HG03159 (cell line): ENCODE measurements at regions not wholly inside any gene's neighbourhood (a gene's known extent, or its start where the extent isn't known, plus 50 kb on each side); places are given as distances from the start of the nearest gene placed in this dataset.
"Not testable (repeated sequence)": the region's sequence is repeated elsewhere in the genome, so short reads cannot be mapped to it uniquely, and the experiment has no call there.

Experiments
- ATAC-seq: cut with Tn5 transposase; IDR thresholded peaks from one replicate; pipeline ENCODE4 v1.9.1; 2021; ENCODE audit warnings: mild to moderate bottlenecking, moderate library complexity; ENCODE audit not compliant: unreplicated experiment

DNA sequence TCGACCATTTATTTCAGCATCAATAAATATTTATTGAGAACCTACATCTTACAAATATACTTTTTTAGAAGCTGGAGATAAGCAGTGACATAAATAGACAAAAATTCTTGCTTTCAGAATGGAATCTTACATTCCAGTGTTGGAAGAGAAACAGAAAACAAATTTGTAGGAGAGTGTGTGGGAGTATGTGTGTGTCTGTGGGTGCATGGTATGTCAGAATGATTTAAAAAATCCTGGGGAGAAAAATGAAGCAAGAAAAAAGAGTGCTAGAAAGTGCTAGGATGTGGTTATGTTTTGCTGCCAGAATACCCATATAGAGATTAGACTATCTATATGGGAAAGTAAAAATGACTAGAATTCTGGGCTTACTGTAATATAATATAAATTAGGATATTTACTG is 561.7 kb upstream of the SGO1 start:
- no peak for ATAC-seq

DNA sequence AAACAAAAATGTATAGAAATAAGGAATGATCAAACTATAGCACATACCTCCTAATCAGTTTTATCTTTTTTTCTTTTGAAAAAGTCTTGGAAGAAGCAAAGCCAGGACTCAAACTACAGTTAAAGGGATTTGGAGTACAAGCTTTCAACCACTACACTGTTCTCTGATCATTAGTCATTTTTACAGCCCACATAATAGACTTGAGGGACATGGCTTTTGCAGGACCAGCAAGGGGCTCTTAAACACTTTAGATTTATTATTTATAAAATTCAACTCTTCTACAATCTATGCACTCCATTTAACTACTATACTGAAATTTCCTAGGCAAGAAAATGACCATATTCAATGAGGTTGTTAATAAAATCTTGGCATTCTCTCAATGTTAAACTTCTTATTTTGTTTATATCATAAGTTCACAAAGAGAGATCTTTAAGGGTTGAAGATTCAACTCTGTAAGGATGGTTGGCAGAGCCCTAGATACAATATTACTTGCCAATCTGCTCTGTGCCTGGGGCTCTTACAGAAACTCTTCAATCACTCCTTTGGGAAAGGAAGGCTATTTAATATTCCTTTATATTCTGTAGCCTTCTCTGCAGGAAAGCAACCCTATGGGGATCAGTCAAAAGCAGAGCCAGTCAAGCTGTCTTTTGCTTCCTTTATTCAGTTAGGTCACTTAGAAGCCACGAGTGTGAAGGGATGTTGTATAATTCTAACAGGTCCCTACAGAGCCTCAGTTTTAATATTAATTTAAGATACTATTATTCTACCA is 557.7 kb upstream of the SGO1 start:
- ATAC-seq: no peak

DNA sequence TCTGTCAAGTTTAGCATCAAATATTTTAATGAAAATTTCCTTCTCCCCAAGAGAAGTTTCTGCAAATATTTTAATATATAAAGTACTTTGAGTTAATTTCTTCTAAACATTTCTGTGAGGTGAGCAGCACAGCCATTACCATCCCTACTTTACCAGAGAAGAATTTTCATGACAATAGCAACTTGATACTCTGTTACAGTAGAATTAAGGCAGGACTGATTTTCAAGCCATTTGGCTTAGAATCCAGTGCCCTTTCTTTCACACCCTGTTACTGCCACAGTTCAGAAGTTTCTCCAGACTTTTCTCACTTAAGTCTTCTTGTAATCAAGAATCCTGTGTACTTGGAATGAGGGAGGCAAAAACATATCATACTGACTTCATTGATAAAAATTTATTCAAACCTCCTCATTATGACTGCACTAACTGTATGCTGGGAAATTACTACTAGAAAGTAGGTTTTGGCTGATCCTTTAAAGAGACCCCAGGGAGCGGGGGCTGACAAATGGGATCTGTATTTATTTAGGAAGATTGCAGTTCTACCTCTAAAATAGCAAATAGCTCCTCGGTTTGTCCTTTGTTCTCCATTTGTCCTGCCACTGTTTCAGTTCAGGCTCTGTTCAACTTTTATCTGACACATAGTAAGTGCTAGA is 557.0 kb upstream of the SGO1 start:
- no peak for ATAC-seq

DNA sequence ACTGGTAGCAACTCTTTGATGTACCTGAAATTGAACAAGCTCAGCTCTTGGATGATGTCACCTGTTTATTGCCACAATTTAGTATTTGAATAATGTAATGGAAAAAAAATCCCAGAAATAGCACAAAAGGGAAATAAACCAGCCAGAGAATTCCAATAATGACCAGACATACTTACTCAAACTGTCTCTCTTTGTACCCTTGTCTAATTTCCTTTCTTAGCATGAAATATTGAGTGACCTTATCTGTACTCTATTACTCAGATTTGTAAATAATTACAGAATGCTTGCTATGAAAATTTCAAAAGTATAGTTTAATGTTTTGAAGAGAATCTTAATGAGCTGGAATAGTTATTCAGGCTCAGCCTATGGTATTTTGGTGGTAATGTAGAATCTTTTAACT is 555.4 kb upstream of the SGO1 start:
- no peak for ATAC-seq

DNA sequence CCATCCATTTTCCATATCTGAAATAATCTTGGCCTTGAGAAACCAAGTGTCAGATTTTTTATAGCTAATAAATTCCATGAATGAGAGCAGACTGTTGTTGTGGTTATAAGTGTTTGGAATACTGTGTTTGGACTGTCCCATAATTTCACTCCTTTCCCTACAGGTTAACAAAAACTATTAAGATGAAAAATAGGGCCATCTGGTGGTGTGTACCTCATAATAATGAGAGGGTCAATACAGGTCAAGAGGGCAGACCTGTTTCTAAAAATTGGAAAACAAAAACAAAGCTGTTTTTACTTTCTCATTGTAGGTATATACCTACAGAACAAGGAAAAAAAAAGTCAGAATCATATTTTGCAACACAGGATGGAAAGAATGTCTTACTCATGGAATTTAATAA is 553.8 kb upstream of the SGO1 start:
- ATAC-seq: no peak

DNA sequence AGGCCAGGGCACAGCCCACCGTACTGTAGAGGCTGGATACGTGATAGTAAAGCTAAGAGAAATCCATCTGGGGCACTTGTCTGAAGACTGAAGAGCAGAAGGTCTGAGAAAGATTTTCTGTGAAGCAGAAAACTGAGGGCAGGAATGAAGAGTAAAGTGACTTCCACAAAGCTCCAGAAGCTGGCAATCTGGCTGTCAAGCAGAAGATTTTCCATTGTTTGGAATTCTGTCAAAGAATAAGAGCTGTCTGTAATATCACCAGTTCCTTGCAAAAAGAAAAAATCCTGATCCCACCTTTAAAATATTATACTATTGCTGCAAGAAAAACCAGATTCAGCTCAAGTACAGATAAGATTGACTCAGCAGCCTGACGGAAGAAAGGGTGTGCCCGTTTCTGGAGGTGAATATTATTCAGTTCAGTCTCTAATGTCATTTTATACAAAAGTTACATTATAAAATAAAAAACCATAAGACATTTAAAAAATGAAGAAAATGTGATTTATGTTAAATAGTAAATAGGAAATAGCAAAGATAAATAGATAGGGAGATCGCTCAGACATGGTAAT is 550.4 kb upstream of the SGO1 start:
- no peak for ATAC-seq

DNA sequence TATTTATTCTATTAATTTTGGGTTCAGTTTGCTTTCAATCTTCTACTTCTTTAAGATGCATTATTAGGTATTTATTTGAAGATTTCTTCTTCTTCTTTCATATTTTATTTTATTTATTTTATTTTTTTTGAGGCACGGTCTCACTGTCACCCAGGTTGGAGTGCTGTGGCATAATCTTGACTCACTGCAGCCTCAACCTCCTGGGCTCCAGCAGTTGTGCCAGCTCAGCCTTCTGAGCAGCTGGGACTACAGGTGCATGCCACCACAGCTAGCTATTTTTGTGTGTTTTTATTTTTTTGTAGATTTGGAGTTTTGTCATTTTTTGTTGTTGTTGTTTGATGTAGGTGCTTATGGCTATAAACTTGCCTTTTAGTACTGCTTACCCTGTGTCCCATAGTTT is 543.2 kb upstream of the SGO1 start:
- no peak for ATAC-seq

DNA sequence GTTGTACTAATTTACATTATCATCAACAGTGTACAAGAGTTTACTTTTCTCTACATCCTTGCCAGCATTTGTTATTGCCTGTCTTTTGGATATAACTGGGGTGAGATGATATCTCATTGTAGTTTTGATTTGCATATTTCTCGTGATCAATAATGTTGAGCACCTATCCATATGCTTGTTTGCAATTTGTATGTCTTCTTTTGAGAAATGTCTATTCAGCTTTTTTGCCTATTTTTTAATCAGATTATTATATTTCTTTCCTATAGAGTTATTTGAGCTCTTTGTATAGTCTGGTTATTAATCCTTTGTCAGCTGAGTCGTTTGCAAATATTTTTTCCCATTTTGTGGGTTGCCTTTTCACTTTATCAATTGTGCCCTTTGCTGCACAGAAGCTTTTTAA is 540.8 kb upstream of the SGO1 start:
- no peak for ATAC-seq

DNA sequence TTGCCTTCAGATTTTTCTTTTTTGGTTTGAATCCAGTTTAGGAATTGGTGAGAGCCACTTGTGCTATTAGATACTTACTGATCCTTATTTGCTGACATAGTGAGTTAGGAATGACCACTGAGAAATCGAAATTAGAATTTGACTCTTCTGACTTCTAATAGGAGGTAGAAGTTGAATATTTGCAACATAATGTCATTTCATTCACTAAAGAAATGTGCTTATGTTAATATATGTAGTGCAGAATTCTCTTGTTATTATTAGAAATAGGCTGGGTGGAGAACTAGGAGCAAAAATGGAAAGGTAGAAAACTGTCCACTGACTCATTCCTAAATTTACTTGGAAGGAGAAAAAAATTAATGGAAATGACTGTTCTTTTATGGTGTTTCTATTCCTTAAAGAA is 538.2 kb upstream of the SGO1 start:
- no peak for ATAC-seq

DNA sequence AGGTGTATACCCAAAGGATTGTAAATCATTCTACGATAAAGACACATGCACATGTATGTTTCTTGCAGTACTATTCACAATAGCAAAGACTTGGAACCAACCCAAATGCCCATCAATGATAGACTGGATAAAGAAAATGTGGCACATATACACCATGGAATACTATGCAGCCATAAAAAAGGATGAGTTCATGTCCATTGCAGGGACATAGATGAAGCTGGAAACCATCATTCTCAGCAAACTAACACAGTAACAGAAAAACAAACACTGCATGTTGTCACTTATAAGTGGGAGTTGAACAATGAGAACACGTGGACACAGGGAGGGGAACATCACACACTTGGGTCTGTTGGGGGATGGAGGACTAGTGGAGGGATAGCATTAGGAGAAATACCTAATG is 530.4 kb upstream of the SGO1 start:
- not testable (repeated sequence) for ATAC-seq

DNA sequence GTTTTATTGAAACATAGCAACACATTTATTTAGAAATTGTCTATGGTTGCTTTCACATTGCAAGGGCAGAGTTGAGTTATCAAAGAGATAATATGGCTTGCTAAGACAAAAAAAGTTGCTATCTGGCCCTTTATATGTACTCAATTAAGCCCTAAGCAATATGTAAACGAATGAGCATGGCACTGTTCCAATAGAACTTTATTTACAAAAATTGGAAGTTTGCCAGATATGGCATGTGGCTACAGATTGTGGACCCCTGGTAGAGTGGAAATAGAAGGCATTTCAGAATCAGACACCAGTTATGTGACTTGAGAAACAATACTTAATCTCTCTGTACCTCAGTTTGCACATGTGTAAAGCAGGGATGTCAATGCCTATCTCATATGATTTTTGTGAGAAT is 515.6 kb upstream of the SGO1 start:
- ATAC-seq: no peak

DNA sequence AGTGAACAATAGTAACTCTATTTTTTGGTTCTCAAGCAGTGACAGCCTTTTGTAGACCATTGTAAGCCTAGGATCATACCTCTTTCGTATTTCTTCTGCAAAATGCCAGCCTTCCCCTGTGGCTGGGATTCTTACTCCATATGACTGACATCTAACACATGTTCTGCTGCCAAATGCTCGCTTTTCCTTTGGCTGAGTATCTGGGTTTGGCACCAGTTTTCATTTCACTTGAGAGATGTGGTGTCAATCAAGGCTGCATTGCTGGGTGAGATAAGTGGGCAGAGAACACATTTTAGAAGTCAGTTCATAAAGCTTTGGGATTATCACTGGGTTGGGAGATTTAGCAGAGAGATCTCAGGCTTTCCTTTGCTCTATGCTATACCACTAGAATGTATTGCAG is 514.7 kb upstream of the SGO1 start:
- ATAC-seq: no peak

DNA sequence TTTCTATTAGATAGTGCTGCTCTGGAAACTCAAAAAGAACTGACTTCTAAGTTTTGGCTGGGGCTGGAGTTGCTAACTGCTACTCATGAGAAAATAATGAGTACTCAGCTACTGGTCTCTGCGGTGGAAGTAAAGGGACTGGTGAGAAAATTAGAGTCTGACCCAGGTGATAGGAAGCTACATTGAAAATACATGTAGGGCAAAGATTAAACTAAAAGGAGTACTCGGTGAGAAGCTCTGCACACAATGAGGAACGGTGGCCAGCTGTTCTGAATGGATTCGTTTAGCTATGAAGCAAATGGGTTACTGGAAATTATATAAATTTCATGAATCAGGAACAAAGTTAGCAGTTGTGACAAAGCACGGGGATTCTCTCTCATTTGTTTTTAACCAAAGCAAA is 512.9 kb upstream of the SGO1 start:
- ATAC-seq: no peak

DNA sequence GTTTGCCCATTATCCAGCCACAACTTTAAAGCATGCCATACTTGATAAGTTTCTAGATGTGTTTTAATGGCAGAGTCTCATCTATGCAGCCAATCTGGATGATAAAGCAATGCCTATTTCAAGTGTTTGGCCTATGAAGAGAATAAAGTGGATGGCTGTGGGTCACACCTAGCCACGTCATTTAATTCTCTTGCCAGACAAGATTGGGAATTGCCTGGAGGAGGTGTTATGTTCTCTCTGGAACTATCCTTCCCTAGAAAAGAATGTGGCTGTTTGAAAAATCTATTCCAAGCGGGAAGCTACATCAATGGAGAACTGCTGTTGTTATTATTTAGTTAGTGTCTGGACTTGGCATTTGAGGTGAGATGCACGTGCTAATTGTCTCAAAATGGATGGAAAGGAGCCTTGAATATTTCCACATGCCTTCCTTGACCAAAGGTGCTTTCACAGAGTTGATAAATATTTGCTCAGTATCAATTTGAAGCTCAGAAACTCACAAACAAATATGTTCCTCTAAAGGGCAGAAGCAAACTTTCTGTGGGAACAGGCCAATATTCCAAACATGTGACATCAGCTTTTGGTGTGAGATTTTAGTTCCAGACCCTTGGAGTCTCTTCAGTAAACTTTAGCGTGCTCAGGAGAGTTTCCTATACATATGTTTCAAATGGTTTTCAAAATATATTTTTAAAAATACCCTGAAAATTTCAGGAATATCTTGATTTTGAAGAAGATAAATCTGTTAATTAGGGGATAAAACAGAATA is 510.6 kb upstream of the SGO1 start:
- no peak for ATAC-seq

DNA sequence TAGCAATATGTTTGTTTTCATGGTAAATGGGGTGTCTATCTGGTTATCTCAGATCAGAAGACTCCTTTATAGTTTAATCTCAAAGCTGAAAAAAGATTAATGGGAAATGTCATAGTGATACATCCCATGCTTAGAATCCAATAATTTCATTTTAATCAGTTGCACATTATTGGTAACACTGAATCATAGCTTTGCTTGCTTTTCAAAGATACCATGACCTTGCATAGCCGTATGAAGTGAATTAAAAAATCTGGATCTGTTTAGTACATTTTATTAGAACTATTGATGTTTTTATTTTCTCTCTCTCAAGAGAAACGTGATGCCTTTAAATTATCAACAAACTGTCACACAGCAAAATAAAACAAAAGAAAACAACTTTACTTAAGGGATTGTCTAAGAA is 506.7 kb upstream of the SGO1 start:
- ATAC-seq: no peak

DNA sequence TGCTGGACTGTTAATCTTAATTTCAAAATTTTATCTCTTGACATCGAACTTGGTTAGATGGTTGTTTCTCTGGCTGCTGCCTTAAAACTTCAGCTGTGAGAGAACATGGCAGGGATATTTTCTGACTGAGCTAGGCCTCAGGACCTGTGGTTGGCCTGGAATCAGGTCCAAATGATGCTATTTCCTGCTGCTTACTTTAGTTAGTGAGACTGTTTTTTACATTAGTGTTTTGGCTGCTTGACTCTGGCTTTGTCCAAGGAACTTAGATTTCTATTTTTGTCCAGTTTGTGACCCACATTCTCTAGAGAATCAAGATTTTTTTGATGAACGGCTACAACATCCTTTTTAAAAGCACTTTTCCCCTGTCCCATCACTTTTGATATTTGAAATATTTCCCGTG is 497.9 kb upstream of the SGO1 start:
- no peak for ATAC-seq

DNA sequence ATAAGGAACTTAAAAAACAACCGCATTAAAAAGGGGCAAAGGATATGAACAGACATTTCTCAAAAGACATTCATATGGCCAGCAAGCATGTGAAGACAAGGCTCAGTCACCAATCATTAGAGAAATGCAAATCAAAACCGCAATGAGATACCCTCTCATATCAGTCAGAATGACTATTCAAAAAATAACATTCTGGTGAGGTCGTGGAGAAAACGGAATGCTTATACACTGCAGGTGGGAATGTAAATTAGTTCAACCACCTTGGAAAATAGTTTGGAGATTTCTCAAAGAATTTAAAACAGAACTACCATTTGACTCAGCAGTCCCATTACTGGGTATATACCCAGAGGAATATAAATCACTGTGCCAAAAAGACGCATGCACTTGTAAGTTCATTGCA is 496.6 kb upstream of the SGO1 start:
- ATAC-seq: no peak

DNA sequence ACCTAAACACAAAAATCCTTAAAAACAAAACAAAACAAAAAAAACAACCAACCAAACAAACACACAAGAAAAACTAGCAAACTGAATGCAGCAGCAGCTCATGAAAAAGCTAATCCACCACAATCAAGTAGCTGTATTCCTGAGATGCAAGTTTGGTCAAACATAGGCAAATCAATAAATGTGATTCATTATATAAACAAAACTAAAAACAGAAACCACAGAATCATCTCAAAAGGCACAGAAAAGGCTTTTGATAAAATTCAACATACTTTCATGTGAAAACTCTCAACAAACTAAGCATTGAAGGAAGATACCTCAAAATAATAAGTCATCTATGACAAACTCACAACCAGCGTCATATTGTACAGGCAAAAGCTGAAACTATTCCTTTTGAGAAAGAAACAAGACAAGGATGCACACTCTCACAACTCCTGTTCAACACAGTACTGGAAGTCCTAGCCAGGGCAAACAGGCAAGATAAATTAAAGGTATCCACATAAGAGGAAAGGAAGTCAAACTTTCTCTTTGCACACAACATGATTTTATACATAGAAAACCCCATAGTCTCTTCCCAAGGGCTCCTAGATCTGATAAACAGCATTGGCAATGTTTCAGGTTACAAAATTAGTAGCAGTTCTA is 495.1 kb upstream of the SGO1 start:
- no peak for ATAC-seq

DNA sequence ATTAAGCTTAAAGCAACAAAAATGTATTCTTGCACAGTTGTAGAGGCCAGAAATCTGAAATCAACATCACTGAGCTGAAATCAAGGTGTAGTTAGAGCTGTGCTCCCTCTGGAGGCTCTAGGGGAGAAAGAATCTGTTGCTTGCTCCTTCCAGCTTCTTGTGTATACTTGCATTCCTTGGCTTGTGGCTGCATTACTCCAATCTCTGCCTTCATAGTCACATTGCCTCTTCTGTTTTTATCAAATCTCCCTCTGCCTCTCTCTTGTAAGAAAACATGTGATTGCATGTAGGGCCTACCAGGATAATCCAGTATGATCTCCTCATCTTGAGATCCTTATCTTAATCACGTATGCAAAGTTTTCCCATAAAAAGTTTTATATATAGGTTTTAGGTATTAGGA is 487.9 kb upstream of the SGO1 start:
- no peak for ATAC-seq

DNA sequence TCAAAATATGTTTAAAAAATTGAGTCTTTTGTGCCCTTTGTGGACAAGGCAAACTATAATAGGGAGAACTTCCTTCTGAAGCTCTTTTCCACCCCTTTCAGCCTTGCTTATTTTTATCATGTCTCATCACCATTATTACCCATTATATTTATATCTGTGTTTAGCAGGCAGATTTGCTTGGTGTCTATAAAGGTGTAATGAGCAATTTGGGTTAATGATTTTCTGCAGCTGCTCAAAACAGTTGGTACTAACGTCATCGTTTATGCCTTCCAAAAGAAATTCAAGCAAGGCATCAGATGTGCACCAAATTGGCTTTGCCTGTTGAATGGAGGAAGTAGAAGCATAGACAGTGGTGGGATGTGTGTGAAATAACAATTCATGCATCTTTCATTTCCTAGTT is 483.7 kb upstream of the SGO1 start:
- no peak for ATAC-seq

DNA sequence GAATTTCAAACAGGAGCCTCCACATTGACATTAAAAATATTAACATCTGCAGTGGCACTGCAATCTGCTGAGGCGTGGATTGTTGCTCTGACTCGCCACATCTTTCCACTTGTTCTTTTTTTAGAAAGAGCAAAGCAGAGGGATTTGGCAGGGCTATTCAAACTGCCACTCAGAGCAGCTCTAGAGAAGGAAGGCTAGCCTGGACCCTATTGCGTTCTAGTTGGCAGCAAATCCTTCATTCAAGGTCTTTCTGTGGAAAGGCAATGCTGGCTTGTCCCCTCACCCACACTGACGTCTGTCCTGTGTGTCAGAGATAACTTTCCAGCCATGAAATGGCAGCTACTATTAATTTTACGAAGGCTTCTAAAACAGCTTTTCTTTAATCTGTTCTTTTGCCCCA is 483.2 kb upstream of the SGO1 start:
- no peak for ATAC-seq
